Activated CD8-positive, alpha-beta memory T cell treated with anti-CD3 and anti-CD28 coated beads, Interleukin-2, amount 10 ng/mL, durations not matched to agents 7 days and 5 days (primary cell): ENCODE measurements at regions not wholly inside any gene's neighbourhood (a gene's known extent, or its start where the extent isn't known, plus 50 kb on each side); places are given as distances from the start of the nearest gene placed in this dataset.
"Not testable (repeated sequence)": the region's sequence is repeated elsewhere in the genome, so short reads cannot be mapped to it uniquely, and the experiment has no call there.

ENCODE experiments used
- ATAC-seq: fragments of 150-1000 bp; cut with Tn5 transposase; one replicate; pipeline ENCODE4 v1.10.0; 2021; ENCODE audit warnings: moderate library complexity
- CTCF ChIA-PET: fragments of 350-600 bp; sonication (Branson Sonifier 250); formaldehyde crosslinking; loops from one replicate; lab custom pipeline; 2021; ENCODE audit warnings: antibody characterized with exemption; lab: Charles Lee
- DNase-seq: peaks from one replicate; pipeline ENCODE4 v3.0.0-alpha.2; 2020
- H3K27ac Mint-ChIP-seq: one replicate; pipeline ENCODE4 v1.8.0; 2021; ENCODE audit warnings: mild to moderate bottlenecking, mixed read lengths
- H3K27me3 Mint-ChIP-seq: one replicate; pipeline ENCODE4 v1.8.0; 2021; ENCODE audit warnings: mixed read lengths
- H3K36me3 Mint-ChIP-seq: one replicate; pipeline ENCODE4 v1.8.0; 2021; ENCODE audit warnings: mild to moderate bottlenecking, mixed read lengths
- H3K4me1 Mint-ChIP-seq: one replicate; pipeline ENCODE4 v1.8.0; 2021; ENCODE audit warnings: mixed read lengths
- H3K4me3 Mint-ChIP-seq: one replicate; pipeline ENCODE4 v1.8.0; 2021; ENCODE audit warnings: mild to moderate bottlenecking, moderate library complexity, mixed read lengths
- H3K9me3 Mint-ChIP-seq: one replicate; pipeline ENCODE4 v1.8.0; 2022; ENCODE audit warnings: low read depth, mixed read lengths

- peaks cover 27% of the 10 kb centered on the region for H3K27me3 Mint-ChIP-seq
- H3K4me1 Mint-ChIP-seq, result no peaks in the 10 kb centered on the region
- H3K9me3 Mint-ChIP-seq, result no peaks in the 10 kb centered on the region
- DNase-seq (no peak), ATAC-seq (no peak)
- CTCF ChIA-PET, result no interaction called here
- H3K4me3 Mint-ChIP-seq, result no peak overlapping the region
- no peak overlapping the region for H3K27ac Mint-ChIP-seq
- no peaks in the 10 kb centered on the region for H3K36me3 Mint-ChIP-seq
These were observed 59.3 kb upstream of the AKAP12 start for GRCh38 chr6:151180330-151181048.

GRCh38 chr6:151181706-151182363 is 57.9 kb upstream of the AKAP12 start:
- Mint-ChIP-seq H3K4me1 (no peaks in the 10 kb centered on the region), H3K27ac (no peak overlapping the region), H3K4me3 (no peak overlapping the region), H3K36me3 (no peaks in the 10 kb centered on the region), H3K9me3 (no peaks in the 10 kb centered on the region), H3K27me3 (peaks cover 24% of the 10 kb centered on the region)
- CTCF ChIA-PET, result no interaction called here
- DNase-seq, result no peak
- ATAC-seq, result no peak

GRCh38 chr6:151182958-151183357 is 56.8 kb upstream of the AKAP12 start:
- DNase-seq, CTCF ChIA-PET, ATAC-seq, H3K4me3 Mint-ChIP-seq, H3K9me3 Mint-ChIP-seq, H3K27ac Mint-ChIP-seq, H3K36me3 Mint-ChIP-seq, H3K4me1 Mint-ChIP-seq: not testable (repeated sequence)
- peaks cover 29% of the 10 kb centered on the region for H3K27me3 Mint-ChIP-seq

- ATAC-seq, result no peak
- CTCF ChIA-PET, result no interaction called here
- H3K4me3 Mint-ChIP-seq, result no peak overlapping the region
These were observed 54.6 kb upstream of the AKAP12 start for GRCh38 chr6:151185148-151185547.

GRCh38 chr6:151186306-151186705 is 53.5 kb upstream of the AKAP12 start:
- no peaks in the 10 kb centered on the region for H3K4me1 Mint-ChIP-seq
- no peak overlapping the region for H3K4me3 Mint-ChIP-seq
- H3K36me3 Mint-ChIP-seq, result no peaks in the 10 kb centered on the region
- H3K9me3 Mint-ChIP-seq, result no peaks in the 10 kb centered on the region
- H3K27me3 Mint-ChIP-seq, result peaks cover 15% of the 10 kb centered on the region
- DNase-seq, result no peak
- ATAC-seq, result no peak
- no peak overlapping the region for H3K27ac Mint-ChIP-seq
- CTCF ChIA-PET, result interaction anchor here (0.7 kb wide), 1 partner anchor 81 kb away, joined by 3 read pairs; no protein-coding TSS in a partner anchor

More at GRCh38 chr6:151185148-151185547, 54.6 kb upstream of the AKAP12 start:
- H3K4me1 Mint-ChIP-seq, result no peaks in the 10 kb centered on the region
- peaks cover 15% of the 10 kb centered on the region for H3K27me3 Mint-ChIP-seq
- no peaks in the 10 kb centered on the region for H3K36me3 Mint-ChIP-seq
- no peak for DNase-seq
- no peaks in the 10 kb centered on the region for H3K9me3 Mint-ChIP-seq
- no peak overlapping the region for H3K27ac Mint-ChIP-seq

GRCh38 chr6:151186804-151187330 is 52.9 kb upstream of the AKAP12 start:
- Mint-ChIP-seq H3K27me3 (peaks cover 16% of the 10 kb centered on the region), H3K4me3 (no peak overlapping the region), H3K4me1 (no peaks in the 10 kb centered on the region), H3K9me3 (no peaks in the 10 kb centered on the region), H3K36me3 (no peaks in the 10 kb centered on the region), H3K27ac (no peak overlapping the region)
- ATAC-seq (no peak), DNase-seq (no peak)
- CTCF ChIA-PET, result interaction anchor here (0.7 kb wide), 1 partner anchor 82 kb away, joined by 3 read pairs; no protein-coding TSS in a partner anchor
